ENCODE measurements at regions not wholly inside any gene's neighbourhood (a gene's known extent, or its start where the extent isn't known, plus 50 kb on each side); places are given as distances from the start of the nearest gene placed in this dataset.

- no peak for DNase-seq
Observed at GRCh38 chr2:18639756-18640453, 50.5 kb upstream of the NT5C1B start.
